Lower leg skin (tissue), 4 donors: ENCODE measurements at regions not wholly inside any gene's neighbourhood (a gene's known extent, or its start where the extent isn't known, plus 50 kb on each side); places are given as distances from the start of the nearest gene placed in this dataset.

Source experiments
- DNase-seq, 2 donors: peaks; one replicate each; pipeline ENCODE4 v3.0.0-alpha.2; 2019; ENCODE audit warnings: low spot score in 2 of 2
- H3K4me3 ChIP-seq: fragments of 200-600 bp; sonication (generic); 2 replicates; pipeline ENCODE4 v1.5.1; 2017; ENCODE audit warnings: mild to moderate bottlenecking, low read depth; ENCODE audit not compliant: poor library complexity, severe bottlenecking
- POLR2A ChIP-seq, 2 donors: fragments of 450-650 bp; IDR thresholded peaks; one replicate each; pipeline ENCODE4 v1.6.1; 2016 to 2017; ENCODE audit warnings: antibody characterized with exemption in 2 of 2, mild to moderate bottlenecking in 1 of 2, moderate library complexity in 1 of 2
- whole genome bisulfite sequencing, 2 donors: methylation state at CpG; one replicate each; pipeline ENCODE4 v1.1.5; 2018; 5-methylcytosine and 5-hydroxymethylcytosine counted together
- intact Hi-C: fragments of 100-400 bp; cut with DNase I; formaldehyde crosslinking; loops from one replicate; pipeline ENCODE4 v1.15.0; 2023; ENCODE audit warnings: low total_unique reads
- TF ChIP-seq, protein P1 (sequence below), 3 donors: fragments of 450-650 bp; IDR thresholded peaks; one replicate each; pipeline ENCODE4 v1.5.1; 2016; ENCODE audit warnings: antibody characterized with exemption in 3 of 3, mild to moderate bottlenecking in 3 of 3, moderate library complexity in 2 of 3

DNA sequence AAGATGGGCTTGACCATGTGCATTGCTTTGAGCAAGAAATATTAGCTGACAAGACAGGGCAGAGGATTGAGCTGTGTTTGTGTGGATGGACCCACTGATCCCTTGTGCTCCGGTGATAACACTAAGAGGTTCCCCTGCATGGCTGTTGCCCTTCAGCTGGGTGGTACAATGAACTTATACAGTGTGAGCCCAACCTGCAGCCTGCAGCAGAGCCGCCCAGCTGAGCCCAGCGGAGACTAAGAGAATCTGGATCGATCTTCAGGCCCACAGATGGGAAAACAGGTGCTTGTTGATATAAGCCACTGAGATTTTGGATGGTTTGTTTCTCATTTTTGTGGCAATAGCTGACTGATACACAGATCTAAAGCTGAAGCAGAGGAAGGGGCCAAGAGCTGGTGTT lies 177.4 kb upstream of the SYT13 start:
- no peak for DNase-seq
- no peak overlapping the region for H3K4me3 ChIP-seq
- TF ChIP-seq POLR2A (IDR thresholded peaks at IDR 0.05), result no peak
- TF ChIP-seq, protein P1, sequence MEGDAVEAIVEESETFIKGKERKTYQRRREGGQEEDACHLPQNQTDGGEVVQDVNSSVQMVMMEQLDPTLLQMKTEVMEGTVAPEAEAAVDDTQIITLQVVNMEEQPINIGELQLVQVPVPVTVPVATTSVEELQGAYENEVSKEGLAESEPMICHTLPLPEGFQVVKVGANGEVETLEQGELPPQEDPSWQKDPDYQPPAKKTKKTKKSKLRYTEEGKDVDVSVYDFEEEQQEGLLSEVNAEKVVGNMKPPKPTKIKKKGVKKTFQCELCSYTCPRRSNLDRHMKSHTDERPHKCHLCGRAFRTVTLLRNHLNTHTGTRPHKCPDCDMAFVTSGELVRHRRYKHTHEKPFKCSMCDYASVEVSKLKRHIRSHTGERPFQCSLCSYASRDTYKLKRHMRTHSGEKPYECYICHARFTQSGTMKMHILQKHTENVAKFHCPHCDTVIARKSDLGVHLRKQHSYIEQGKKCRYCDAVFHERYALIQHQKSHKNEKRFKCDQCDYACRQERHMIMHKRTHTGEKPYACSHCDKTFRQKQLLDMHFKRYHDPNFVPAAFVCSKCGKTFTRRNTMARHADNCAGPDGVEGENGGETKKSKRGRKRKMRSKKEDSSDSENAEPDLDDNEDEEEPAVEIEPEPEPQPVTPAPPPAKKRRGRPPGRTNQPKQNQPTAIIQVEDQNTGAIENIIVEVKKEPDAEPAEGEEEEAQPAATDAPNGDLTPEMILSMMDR (IDR thresholded peaks at IDR 0.05), result no peak
- intact Hi-C loops, result no loop called here
- 80 to 87% methylated on average over 4 of the region's 4 CpGs for WGBS, 2 donors

GRCh38 chr11:45461514-45461913 lies 175.4 kb upstream of the SYT13 start:
- H3K4me3 ChIP-seq, result no peak overlapping the region
- intact Hi-C loops, result no loop called here
- no peak for DNase-seq
- no peak for TF ChIP-seq POLR2A (IDR thresholded peaks at IDR 0.05)
- TF ChIP-seq, protein P1 (IDR thresholded peaks at IDR 0.05), result no peak
- 47 to 57% methylated on average over 2 of the region's 2 CpGs for WGBS, 2 donors

DNA sequence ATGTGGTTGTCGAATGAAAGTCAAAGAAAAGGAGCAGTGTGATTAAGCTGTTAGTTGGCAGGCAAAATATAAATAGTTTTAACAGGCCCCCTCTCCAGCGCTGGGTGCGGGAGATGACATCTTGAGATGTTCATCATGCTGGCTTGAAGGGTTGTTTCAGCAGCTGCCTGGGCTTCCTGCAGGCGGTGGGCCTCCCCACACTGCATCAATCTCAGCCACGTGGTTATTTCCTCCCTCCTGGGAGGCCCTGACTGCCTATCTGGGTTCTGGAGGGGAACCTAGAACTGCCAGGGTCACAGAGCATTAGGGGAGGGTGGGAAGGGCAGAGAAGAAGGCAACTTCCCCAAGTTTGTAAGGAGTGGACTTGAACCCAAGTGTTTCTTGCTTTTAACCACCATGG lies 173.3 kb upstream of the SYT13 start:
- no peak overlapping the region for H3K4me3 ChIP-seq
- TF ChIP-seq, protein P1 (IDR thresholded peaks at IDR 0.05), result no peak
- TF ChIP-seq POLR2A (IDR thresholded peaks at IDR 0.05), result no peak
- no peak for DNase-seq
- 61 to 66% methylated on average over 5 of the region's 5 CpGs for WGBS, 2 donors
- intact Hi-C loops, result no loop called here

DNA sequence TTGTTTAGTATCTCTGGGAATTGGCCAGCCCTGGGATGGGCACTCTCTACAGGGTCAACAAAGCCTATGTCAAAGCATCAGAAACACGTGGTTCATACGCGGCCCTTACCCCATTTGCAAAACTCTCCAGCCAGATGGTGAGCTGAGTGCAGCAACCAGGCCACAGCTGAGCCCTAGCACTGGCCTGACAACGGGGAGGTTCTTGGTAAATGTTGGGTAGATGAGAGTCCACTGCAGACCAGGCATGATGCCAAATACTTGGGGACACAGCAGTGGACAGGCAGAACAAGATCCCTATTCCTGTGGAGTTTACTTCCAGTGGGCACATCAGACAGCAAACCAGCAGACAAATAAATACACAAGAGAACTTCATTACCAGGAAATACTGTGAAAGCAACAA lies 172.1 kb upstream of the SYT13 start:
- H3K4me3 ChIP-seq, result no peak overlapping the region
- whole genome bisulfite sequencing, 2 donors, result 82 to 91% methylated on average over 4 of the region's 4 CpGs
- TF ChIP-seq, protein P1 (IDR thresholded peaks at IDR 0.05), result no peak
- TF ChIP-seq POLR2A (IDR thresholded peaks at IDR 0.05), result no peak
- intact Hi-C loops, result no loop called here
- DNase-seq, result no peak

GRCh38 chr11:45457649-45458048 lies 171.5 kb upstream of the SYT13 start:
- no peak for DNase-seq
- H3K4me3 ChIP-seq, result no peak overlapping the region
- intact Hi-C loops, result no loop called here
- TF ChIP-seq POLR2A (IDR thresholded peaks at IDR 0.05), result no peak
- TF ChIP-seq, protein P1 (IDR thresholded peaks at IDR 0.05), result no peak
- WGBS, 2 donors, result 73 to 76% methylated on average over 6 of the region's 6 CpGs

DNA sequence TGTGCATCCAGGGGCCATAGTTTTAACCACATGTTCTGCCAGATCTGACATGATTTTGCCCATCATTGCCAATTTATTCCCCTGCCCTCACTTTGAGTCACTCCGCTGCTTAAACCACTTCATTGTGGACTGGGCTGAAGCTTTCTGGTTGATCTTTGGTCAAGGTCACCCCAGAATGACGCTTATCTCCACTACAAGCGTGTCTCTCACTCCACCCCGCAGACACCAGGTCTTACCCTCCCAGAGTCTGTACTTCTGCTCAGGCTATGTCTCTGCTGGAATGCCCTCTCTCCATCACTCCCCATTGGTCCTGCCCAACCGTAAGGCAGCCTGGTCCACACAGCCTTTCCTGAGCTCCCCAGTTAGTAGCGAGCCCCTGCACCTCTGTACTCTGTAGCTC lies 170.5 kb upstream of the SYT13 start:
- DNase-seq, result no peak
- intact Hi-C loops, result no loop called here
- WGBS, 2 donors, result 72 to 84% methylated on average over 6 of the region's 6 CpGs
- TF ChIP-seq, protein P1 (IDR thresholded peaks at IDR 0.05), result no peak
- no peak for TF ChIP-seq POLR2A (IDR thresholded peaks at IDR 0.05)
- H3K4me3 ChIP-seq, result no peak overlapping the region
